ENCODE measurements at regions not wholly inside any gene's neighbourhood (a gene's known extent, or its start where the extent isn't known, plus 50 kb on each side); places are given as distances from the start of the nearest gene placed in this dataset.

DNA sequence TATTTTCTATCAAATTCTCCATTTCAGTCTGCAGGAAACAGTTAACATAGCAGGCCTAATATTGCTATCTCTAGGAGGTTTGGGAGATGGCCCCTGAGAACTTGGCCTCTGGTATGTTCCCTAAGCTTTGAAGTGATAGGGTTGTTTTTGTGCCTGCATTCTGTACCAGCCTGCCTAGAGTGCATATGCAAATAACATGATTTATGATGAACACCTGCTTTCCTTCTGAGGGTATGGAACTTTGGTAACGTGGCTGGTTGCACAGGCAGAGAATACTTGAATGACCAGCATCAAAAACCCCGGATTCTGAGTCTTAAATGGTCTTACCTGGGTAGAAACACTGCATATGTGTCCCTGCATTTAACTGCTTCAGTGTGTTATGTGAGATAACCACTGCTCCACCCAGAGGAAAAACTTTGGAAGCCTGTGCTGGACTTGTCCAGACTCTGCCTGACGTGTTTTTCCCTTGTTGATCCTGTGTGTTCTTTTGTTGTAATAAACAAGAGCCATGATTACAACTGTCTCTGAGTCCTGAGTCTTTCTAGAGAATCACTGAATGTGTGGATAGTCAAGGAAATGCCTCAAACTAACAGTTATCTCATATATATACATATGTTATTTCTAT, 111.3 kb upstream of the ABCA1 start:
- TF ChIP-seq, protein P1, sequence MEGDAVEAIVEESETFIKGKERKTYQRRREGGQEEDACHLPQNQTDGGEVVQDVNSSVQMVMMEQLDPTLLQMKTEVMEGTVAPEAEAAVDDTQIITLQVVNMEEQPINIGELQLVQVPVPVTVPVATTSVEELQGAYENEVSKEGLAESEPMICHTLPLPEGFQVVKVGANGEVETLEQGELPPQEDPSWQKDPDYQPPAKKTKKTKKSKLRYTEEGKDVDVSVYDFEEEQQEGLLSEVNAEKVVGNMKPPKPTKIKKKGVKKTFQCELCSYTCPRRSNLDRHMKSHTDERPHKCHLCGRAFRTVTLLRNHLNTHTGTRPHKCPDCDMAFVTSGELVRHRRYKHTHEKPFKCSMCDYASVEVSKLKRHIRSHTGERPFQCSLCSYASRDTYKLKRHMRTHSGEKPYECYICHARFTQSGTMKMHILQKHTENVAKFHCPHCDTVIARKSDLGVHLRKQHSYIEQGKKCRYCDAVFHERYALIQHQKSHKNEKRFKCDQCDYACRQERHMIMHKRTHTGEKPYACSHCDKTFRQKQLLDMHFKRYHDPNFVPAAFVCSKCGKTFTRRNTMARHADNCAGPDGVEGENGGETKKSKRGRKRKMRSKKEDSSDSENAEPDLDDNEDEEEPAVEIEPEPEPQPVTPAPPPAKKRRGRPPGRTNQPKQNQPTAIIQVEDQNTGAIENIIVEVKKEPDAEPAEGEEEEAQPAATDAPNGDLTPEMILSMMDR (IDR thresholded peaks at IDR 0.05), result no peak
- no peak for TF ChIP-seq EP300 (IDR thresholded peaks at IDR 0.05; ENCODE audit: low read depth)
